ENCODE measurements at regions not wholly inside any gene's neighbourhood (a gene's known extent, or its start where the extent isn't known, plus 50 kb on each side); places are given as distances from the start of the nearest gene placed in this dataset.

- TF ChIP-seq, protein P1, sequence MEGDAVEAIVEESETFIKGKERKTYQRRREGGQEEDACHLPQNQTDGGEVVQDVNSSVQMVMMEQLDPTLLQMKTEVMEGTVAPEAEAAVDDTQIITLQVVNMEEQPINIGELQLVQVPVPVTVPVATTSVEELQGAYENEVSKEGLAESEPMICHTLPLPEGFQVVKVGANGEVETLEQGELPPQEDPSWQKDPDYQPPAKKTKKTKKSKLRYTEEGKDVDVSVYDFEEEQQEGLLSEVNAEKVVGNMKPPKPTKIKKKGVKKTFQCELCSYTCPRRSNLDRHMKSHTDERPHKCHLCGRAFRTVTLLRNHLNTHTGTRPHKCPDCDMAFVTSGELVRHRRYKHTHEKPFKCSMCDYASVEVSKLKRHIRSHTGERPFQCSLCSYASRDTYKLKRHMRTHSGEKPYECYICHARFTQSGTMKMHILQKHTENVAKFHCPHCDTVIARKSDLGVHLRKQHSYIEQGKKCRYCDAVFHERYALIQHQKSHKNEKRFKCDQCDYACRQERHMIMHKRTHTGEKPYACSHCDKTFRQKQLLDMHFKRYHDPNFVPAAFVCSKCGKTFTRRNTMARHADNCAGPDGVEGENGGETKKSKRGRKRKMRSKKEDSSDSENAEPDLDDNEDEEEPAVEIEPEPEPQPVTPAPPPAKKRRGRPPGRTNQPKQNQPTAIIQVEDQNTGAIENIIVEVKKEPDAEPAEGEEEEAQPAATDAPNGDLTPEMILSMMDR (IDR thresholded peaks at IDR 0.05), result no peak
- TF ChIP-seq EZH2 (IDR thresholded peaks at IDR 0.05; ENCODE audit: borderline replicate concordance, insufficient read depth, low read depth, low read length, poor library complexity, severe bottlenecking), result no peak
These were observed 104.5 kb upstream of the LMO4 start for GRCh38 chr1:87224201-87224600.
